ENCODE measurements at regions not wholly inside any gene's neighbourhood (a gene's known extent, or its start where the extent isn't known, plus 50 kb on each side); places are given as distances from the start of the nearest gene placed in this dataset.

DNA sequence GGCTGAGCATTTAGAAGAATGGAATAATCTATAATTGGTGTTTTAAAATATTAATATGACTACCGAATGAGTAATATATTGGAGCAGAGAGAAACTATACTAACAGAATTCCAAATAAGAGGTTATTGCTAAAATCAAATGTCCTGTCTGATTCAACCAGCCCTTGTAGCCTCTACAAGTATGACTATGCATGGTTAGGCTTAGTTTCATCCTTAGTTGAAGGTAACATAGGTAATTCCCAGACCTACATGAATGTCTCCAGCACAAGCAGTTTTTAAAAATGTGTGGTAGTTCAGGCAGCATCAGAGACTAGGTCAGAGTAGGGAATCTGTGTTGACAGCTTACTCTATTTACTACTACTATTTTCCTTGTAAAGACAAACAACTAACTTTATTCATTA is 51.7 kb upstream of the SLC27A6 start:
- Histone ChIP-seq H3K4me1 (ENCODE audit: insufficient read depth) (no peaks in the 10 kb centered on the region), H4K20me1 (ENCODE audit: insufficient read depth) (no peaks in the 10 kb centered on the region), H2AFZ (no peak overlapping the region), H3K4me3 (no peak overlapping the region), H3F3A (ENCODE audit: insufficient read depth) (no peaks in the 10 kb centered on the region), H3K9me2 (ENCODE audit: insufficient read depth) (no peaks in the 10 kb centered on the region), H3K27ac (no peak overlapping the region), H3K36me3 (ENCODE audit: low read depth) (no peaks in the 10 kb centered on the region), H3K27me3 (replicated peaks; ENCODE audit: insufficient read depth) (no peaks in the 10 kb centered on the region), H3K79me2 (ENCODE audit: insufficient read depth) (no peaks in the 10 kb centered on the region), H3K9ac (no peak overlapping the region), H3K4me2 (ENCODE audit: unreplicated experiment) (no peak overlapping the region), H3K9me3 (ENCODE audit: low read depth) (no peaks in the 10 kb centered on the region)
- in situ Hi-C loops (cut with MboI), result loop anchor here (10.0 kb wide), 1 partner anchor 851 kb away; no protein-coding TSS in a partner anchor
- WGBS, 2 experiments (ENCODE audit: low coverage in 1 of 2, low lambda C conversion rate in 2 of 2, missing lambda C conversion rate in 2 of 2), result 43% methylated on average over 1 of the region's 1 CpG
- no peak for TF ChIP-seq EZH2phosphoT487 (IDR thresholded peaks at IDR 0.05; ENCODE audit: insufficient read depth, low read depth)
- no peak for TF ChIP-seq EZH2 (IDR thresholded peaks at IDR 0.05; ENCODE audit: insufficient read depth, poor library complexity, severe bottlenecking)
- no peak for DNase-seq
